ENCODE measurements at regions not wholly inside any gene's neighbourhood (a gene's known extent, or its start where the extent isn't known, plus 50 kb on each side); places are given as distances from the start of the nearest gene placed in this dataset.

DNA sequence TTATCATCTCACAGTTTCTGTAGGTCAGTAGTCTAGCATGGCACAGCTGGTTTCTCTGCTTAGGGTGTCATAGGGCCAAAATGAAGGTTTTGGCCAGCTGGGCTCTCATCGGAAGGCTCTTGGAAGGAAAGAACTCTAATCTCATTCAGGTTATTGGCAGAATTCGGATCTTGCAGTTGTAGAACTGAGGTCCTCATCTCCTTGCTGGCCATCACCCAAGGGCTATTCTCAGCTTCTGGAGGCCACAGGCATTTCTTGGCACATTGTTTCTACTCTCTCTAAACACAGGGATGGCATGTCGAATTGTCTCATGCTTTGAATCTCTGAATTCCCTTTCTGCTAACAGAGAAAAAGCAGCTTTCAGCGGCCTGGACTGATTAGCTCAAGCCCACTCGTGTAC is 258.0 kb upstream of the SMARCA2 start:
- Histone ChIP-seq H3K9me3 (ENCODE audit: control insufficient read depth, low read length) (no peaks in the 10 kb centered on the region), H3K4me3 (ENCODE audit: insufficient read depth, low read depth, low read length, poor library complexity, severe bottlenecking) (no peak overlapping the region), H3K27ac (ENCODE audit: insufficient read depth, low read length, poor library complexity, severe bottlenecking) (no peak overlapping the region), H3K27me3 (replicated peaks; ENCODE audit: control insufficient read depth, insufficient read depth, low read length, poor library complexity, severe bottlenecking) (no peaks in the 10 kb centered on the region), H3K36me3 (ENCODE audit: control insufficient read depth, insufficient read depth, low read length) (no peaks in the 10 kb centered on the region), H3K4me1 (ENCODE audit: control insufficient read depth, insufficient read depth, low read length, poor library complexity, severe bottlenecking) (no peaks in the 10 kb centered on the region)
- DNase-seq = no peak

DNA sequence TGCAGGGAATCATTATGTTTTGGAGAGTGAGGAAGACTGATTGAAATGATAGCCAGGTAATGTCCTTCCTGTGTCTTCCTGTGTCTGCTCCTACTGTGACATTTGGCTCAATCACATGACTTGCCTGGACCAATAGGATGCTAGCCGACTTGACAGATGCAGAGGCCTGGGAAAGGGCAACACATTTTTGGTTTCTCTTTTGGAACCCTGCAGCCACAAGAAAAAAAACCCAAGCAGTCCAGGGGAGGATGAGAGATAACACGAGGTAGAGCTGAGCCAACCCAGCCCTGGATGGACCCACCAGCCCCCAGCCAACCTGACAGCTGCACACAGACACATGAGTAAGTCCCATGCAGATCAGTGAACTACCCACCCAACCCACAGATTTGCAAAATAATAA is 256.1 kb upstream of the SMARCA2 start:
- Histone ChIP-seq H3K27me3 (replicated peaks; ENCODE audit: control insufficient read depth, insufficient read depth, low read length, poor library complexity, severe bottlenecking) (no peaks in the 10 kb centered on the region), H3K4me3 (ENCODE audit: insufficient read depth, low read depth, low read length, poor library complexity, severe bottlenecking) (no peak overlapping the region), H3K4me1 (ENCODE audit: control insufficient read depth, insufficient read depth, low read length, poor library complexity, severe bottlenecking) (no peaks in the 10 kb centered on the region), H3K27ac (ENCODE audit: insufficient read depth, low read length, poor library complexity, severe bottlenecking) (no peak overlapping the region), H3K36me3 (ENCODE audit: control insufficient read depth, insufficient read depth, low read length) (no peaks in the 10 kb centered on the region), H3K9me3 (ENCODE audit: control insufficient read depth, low read length) (no peaks in the 10 kb centered on the region)
- no peak for DNase-seq

- Histone ChIP-seq H3K27ac (ENCODE audit: insufficient read depth, low read length, poor library complexity, severe bottlenecking) (no peak overlapping the region), H3K4me3 (ENCODE audit: insufficient read depth, low read depth, low read length, poor library complexity, severe bottlenecking) (no peak overlapping the region), H3K27me3 (replicated peaks; ENCODE audit: control insufficient read depth, insufficient read depth, low read length, poor library complexity, severe bottlenecking) (no peaks in the 10 kb centered on the region), H3K4me1 (ENCODE audit: control insufficient read depth, insufficient read depth, low read length, poor library complexity, severe bottlenecking) (no peaks in the 10 kb centered on the region), H3K36me3 (ENCODE audit: control insufficient read depth, insufficient read depth, low read length) (no peaks in the 10 kb centered on the region), H3K9me3 (ENCODE audit: control insufficient read depth, low read length) (no peaks in the 10 kb centered on the region)
- no peak for DNase-seq
Measured at GRCh38 chr9:1759771-1760300, 255.3 kb upstream of the SMARCA2 start.

DNA sequence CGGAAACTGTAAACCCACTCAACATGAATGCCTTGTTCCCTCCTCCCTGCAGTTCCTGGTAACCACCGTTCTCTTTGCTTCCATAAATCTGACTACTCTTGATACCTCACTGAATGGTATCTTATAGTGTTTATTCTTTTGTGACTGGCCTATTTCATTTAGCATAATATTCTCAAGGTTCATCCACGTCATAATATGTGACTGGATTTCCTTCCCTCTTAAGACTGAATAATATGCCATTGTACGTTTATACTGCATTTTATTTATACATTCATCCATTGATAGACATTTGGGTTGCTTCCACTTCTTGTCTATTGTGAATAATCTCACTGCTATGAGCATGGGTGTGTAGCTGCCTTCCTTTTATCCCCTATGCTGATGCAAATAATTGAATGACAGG is 253.3 kb upstream of the SMARCA2 start:
- H3K27me3 ChIP-seq (replicated peaks; ENCODE audit: control insufficient read depth, insufficient read depth, low read length, poor library complexity, severe bottlenecking) = no peaks in the 10 kb centered on the region
- no peak for DNase-seq
- H3K4me3 ChIP-seq (ENCODE audit: insufficient read depth, low read depth, low read length, poor library complexity, severe bottlenecking) = no peak overlapping the region
- H3K36me3 ChIP-seq (ENCODE audit: control insufficient read depth, insufficient read depth, low read length) = no peaks in the 10 kb centered on the region
- H3K9me3 ChIP-seq (ENCODE audit: control insufficient read depth, low read length) = no peaks in the 10 kb centered on the region
- H3K27ac ChIP-seq (ENCODE audit: insufficient read depth, low read length, poor library complexity, severe bottlenecking) = no peak overlapping the region
- H3K4me1 ChIP-seq (ENCODE audit: control insufficient read depth, insufficient read depth, low read length, poor library complexity, severe bottlenecking) = no peaks in the 10 kb centered on the region

GRCh38 chr9:1766042-1766441 is 249.1 kb upstream of the SMARCA2 start:
- no peaks in the 10 kb centered on the region for H3K36me3 ChIP-seq (ENCODE audit: control insufficient read depth, insufficient read depth, low read length)
- no peaks in the 10 kb centered on the region for H3K27me3 ChIP-seq (replicated peaks; ENCODE audit: control insufficient read depth, insufficient read depth, low read length, poor library complexity, severe bottlenecking)
- no peak overlapping the region for H3K4me3 ChIP-seq (ENCODE audit: insufficient read depth, low read depth, low read length, poor library complexity, severe bottlenecking)
- H3K4me1 ChIP-seq (ENCODE audit: control insufficient read depth, insufficient read depth, low read length, poor library complexity, severe bottlenecking) = no peaks in the 10 kb centered on the region
- H3K27ac ChIP-seq (ENCODE audit: insufficient read depth, low read length, poor library complexity, severe bottlenecking) = no peak overlapping the region
- no peak for DNase-seq
- H3K9me3 ChIP-seq (ENCODE audit: control insufficient read depth, low read length) = no peaks in the 10 kb centered on the region

DNA sequence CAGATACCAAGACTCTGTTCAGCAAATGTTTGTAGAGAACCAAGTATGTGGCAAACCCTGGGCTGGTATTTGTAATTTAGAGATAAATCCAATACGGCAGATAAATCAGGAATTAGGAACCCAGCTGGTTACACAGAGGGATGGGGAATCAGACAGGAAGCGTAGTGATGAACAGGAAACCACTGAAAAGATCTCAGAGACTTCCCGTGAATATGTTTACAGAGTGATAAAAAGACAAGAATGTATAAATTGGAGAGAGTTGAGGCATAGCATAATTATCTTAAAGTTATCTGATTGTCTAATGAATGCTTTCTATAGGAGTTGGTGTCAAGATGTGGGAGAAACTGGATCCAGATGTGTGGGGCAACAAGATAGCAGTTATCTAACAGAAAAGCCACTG is 246.6 kb upstream of the SMARCA2 start:
- Histone ChIP-seq H3K9me3 (ENCODE audit: control insufficient read depth, low read length) (no peaks in the 10 kb centered on the region), H3K36me3 (ENCODE audit: control insufficient read depth, insufficient read depth, low read length) (no peaks in the 10 kb centered on the region), H3K4me1 (ENCODE audit: control insufficient read depth, insufficient read depth, low read length, poor library complexity, severe bottlenecking) (no peaks in the 10 kb centered on the region), H3K27ac (ENCODE audit: insufficient read depth, low read length, poor library complexity, severe bottlenecking) (no peak overlapping the region), H3K4me3 (ENCODE audit: insufficient read depth, low read depth, low read length, poor library complexity, severe bottlenecking) (no peak overlapping the region), H3K27me3 (replicated peaks; ENCODE audit: control insufficient read depth, insufficient read depth, low read length, poor library complexity, severe bottlenecking) (no peaks in the 10 kb centered on the region)
- DNase-seq = no peak

GRCh38 chr9:1771094-1771789 is 243.9 kb upstream of the SMARCA2 start:
- Histone ChIP-seq H3K4me1 (ENCODE audit: control insufficient read depth, insufficient read depth, low read length, poor library complexity, severe bottlenecking) (no peaks in the 10 kb centered on the region), H3K36me3 (ENCODE audit: control insufficient read depth, insufficient read depth, low read length) (no peaks in the 10 kb centered on the region), H3K27ac (ENCODE audit: insufficient read depth, low read length, poor library complexity, severe bottlenecking) (no peak overlapping the region), H3K9me3 (ENCODE audit: control insufficient read depth, low read length) (no peaks in the 10 kb centered on the region), H3K4me3 (ENCODE audit: insufficient read depth, low read depth, low read length, poor library complexity, severe bottlenecking) (no peak overlapping the region), H3K27me3 (replicated peaks; ENCODE audit: control insufficient read depth, insufficient read depth, low read length, poor library complexity, severe bottlenecking) (no peaks in the 10 kb centered on the region)
- DNase-seq = no peak

DNA sequence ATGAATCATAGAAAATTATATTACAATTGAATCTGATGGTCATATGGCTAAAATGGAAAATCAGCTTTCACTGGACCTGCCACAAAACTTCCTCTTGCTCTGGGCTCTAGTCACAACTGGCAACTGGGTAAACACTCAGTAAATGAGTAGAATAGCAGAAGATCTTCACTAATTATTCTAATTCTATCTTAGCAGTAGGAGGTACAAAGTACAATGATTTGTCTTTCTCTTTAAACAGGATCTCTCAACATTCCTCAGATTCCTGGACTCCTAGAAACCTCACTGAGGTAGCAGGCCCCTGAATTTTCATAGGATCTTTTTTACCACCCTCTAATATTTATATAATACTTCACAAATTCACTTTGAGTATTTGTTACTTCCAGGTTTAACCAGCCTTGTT is 239.9 kb upstream of the SMARCA2 start:
- Histone ChIP-seq H3K27me3 (replicated peaks; ENCODE audit: control insufficient read depth, insufficient read depth, low read length, poor library complexity, severe bottlenecking) (no peaks in the 10 kb centered on the region), H3K4me3 (ENCODE audit: insufficient read depth, low read depth, low read length, poor library complexity, severe bottlenecking) (no peak overlapping the region), H3K4me1 (ENCODE audit: control insufficient read depth, insufficient read depth, low read length, poor library complexity, severe bottlenecking) (no peaks in the 10 kb centered on the region), H3K27ac (ENCODE audit: insufficient read depth, low read length, poor library complexity, severe bottlenecking) (no peak overlapping the region), H3K9me3 (ENCODE audit: control insufficient read depth, low read length) (no peaks in the 10 kb centered on the region), H3K36me3 (ENCODE audit: control insufficient read depth, insufficient read depth, low read length) (no peaks in the 10 kb centered on the region)
- no peak for DNase-seq

DNA sequence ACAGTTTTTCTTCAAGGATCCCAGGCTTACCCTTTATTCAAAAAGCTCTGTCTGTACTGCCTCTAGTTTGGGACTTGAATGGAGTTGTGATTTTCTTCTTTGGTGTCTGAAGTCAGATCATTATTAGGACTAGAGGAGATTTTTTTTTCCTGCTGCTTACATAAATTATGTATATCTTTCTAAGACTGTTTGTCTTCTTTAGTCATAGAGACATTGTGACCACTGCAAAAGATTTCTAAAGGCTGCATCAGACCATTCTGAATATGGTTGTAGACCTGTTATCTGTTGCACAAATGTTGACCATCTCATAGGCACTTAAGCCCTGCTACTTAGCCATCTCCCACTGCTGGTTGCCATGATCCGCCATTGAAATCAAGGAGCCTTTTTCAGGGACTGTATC is 238.5 kb upstream of the SMARCA2 start:
- no peak for DNase-seq
- Histone ChIP-seq H3K27me3 (replicated peaks; ENCODE audit: control insufficient read depth, insufficient read depth, low read length, poor library complexity, severe bottlenecking) (no peaks in the 10 kb centered on the region), H3K27ac (ENCODE audit: insufficient read depth, low read length, poor library complexity, severe bottlenecking) (no peak overlapping the region), H3K4me3 (ENCODE audit: insufficient read depth, low read depth, low read length, poor library complexity, severe bottlenecking) (no peak overlapping the region), H3K36me3 (ENCODE audit: control insufficient read depth, insufficient read depth, low read length) (no peaks in the 10 kb centered on the region), H3K9me3 (ENCODE audit: control insufficient read depth, low read length) (no peaks in the 10 kb centered on the region), H3K4me1 (ENCODE audit: control insufficient read depth, insufficient read depth, low read length, poor library complexity, severe bottlenecking) (no peaks in the 10 kb centered on the region)

DNA sequence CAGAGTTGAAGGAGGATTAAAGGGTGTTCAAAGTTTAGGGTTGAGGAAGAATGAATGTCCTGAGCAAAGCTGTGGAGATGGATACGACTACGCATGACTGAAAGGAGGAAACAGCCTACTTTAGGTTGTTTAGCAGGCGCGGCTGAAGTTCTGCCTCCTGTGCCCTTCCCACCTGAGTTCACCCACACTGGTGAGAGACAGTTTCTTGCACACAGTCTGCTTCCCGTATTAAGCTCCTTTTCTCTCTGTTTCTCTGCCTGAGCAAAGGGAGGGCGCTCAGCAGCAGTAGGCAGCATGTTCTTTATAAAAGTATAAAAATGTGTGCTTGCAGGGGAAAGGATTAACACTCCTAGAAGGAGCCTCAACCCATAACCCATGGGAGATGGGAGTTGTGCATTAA is 224.0 kb upstream of the SMARCA2 start:
- Histone ChIP-seq H3K36me3 (ENCODE audit: control insufficient read depth, insufficient read depth, low read length) (no peaks in the 10 kb centered on the region), H3K9me3 (ENCODE audit: control insufficient read depth, low read length) (no peaks in the 10 kb centered on the region), H3K4me1 (ENCODE audit: control insufficient read depth, insufficient read depth, low read length, poor library complexity, severe bottlenecking) (no peaks in the 10 kb centered on the region), H3K27ac (ENCODE audit: insufficient read depth, low read length, poor library complexity, severe bottlenecking) (no peak overlapping the region), H3K4me3 (ENCODE audit: insufficient read depth, low read depth, low read length, poor library complexity, severe bottlenecking) (no peak overlapping the region), H3K27me3 (replicated peaks; ENCODE audit: control insufficient read depth, insufficient read depth, low read length, poor library complexity, severe bottlenecking) (no peaks in the 10 kb centered on the region)
- DNase-seq = no peak
